Frontal cortex (tissue), 3 donors: ENCODE measurements at regions not wholly inside any gene's neighbourhood (a gene's known extent, or its start where the extent isn't known, plus 50 kb on each side); places are given as distances from the start of the nearest gene placed in this dataset.
"Not testable (repeated sequence)": the region's sequence is repeated elsewhere in the genome, so short reads cannot be mapped to it uniquely, and the experiment has no call there.

ENCODE experiments used
- DNase-seq, 2 donors: peaks; one replicate each; pipeline ENCODE4 v3.0.0; 2012; ENCODE audit warnings: low spot score in 2 of 2
- FAIRE-seq: peaks from 2 replicates; lab custom pipeline; 2012; peaks lifted over from hg19 to GRCh38; lab: Jason Lieb, UNC
- donor health status: control.
- donor health status: control.
- donor health status: control.

DNA sequence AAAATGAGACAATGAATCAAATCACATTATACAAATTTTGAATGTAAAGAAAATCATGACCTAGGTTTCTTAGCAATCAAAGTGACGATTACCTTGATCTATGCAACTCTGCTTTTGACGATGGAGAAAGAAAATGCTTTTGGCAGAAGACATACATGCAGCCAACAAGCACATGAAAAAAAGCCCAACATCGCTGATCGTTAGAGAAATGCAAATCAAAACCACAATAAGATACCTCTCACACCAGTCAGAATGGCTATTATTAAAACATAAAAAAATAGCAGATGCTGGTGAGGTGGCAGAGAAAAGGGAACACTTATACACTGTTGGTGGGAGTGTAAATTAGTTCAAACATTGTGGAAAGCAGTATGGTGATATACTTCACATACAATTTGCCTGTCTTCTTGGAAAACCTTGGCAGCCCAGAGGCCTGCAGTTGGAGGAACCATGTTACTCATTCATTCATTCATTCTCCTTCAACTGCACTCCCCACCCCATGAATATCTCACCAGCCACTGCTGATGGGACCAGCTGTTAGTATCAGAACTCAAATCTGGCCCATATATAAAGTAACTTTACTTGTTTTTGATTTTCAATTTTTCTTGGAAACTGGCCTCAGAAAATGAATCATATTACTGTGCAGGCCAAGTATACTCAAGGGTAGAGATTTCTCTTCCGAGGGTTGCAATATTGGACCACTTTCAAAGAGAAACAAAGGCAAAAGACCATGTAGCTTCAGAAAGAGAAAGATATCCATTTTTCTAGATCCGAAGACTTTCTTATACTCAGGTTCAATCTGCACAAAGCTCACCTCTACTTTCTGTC, 358.6 kb upstream of the ARHGEF26 start:
- no peak for DNase-seq
- FAIRE-seq: no peak

DNA sequence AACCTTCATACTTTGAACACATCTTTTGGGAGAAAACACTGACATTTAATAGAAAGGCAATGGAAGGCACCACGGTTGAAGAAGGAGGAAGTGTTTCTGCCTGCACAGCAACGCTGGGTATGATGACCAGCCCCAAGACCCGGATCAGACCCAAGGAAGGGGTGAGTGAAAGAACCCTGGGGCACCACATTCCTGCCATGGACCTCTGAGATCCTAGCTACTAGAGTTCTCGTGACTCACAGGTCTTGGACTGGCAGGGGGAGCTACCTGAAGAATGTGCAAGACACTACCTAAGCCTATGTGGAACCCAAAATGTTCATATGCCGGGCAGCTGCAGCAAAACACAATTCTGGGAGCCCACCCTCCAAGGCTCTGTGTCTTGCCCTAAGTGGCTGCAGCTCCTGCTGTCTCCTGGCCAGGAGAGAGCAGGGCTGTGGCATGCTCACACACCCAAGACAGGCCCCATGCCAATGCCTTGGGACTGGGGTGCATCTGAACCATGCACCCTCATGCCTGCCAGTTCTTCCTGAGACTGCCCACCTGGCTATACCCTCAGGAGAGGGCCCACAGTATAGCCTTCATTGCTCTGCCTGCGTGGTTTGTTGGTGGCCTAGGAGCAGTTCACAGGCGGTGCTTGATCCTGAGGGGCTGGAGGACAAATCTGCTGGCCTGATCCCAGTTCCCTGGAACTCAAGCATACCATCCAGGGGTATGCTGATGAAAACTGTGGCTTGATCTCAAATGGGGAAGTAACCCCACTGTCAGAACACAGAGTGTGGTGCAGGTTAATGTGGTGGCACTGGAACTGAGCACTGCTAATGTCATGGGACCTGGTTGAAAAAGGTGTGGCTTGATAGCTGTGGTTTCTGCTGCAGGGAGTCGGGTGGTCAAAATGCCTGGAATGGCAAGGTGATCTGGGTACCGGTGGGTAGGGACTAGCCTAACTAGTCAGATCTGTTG, 353.3 kb upstream of the ARHGEF26 start:
- DNase-seq (no peak), FAIRE-seq (no peak)

DNA sequence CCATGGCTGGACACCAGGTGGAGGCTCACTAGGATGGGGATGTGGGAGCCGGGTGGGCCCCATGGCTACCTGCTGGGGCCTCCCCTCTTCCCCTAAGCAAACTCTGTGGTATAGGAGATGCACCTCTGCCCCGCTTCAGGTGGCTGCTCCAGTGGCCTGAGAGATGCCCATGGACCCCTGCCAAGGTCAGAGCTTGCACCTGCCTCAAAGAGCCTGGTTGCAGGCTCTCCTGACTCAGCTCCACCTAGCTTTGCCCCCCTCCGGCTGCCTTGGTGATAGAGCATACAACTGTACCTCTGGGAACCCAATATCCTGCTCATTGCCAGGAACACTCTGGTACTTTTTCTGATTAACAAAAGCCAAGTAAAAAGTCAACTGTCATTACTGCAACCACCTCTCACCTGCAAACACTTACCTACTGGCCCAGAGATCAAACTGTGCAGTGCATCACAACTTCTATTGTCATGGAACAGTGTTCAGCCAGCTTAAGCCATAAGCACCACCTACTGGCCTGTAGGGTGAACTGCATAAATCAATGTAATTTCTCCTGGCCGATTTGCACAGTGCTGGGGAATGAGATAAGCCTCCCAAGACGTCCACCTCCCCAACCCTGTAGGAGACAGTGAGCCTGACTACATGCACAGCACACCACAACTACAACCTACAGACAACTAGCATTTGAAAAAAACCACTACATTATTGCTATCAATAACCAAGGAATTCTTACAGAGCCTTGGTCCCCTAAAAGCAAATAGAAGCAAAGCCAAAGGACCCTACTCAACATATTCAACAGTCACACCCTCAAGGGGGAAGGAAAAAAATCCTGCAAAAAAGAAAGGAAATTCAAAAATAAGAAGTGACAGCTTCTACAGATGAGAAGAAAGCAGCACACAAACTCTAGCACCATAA, 352.4 kb upstream of the ARHGEF26 start:
- DNase-seq (peak in 1 of 2 donors; percentile 22), FAIRE-seq (no peak)

DNA sequence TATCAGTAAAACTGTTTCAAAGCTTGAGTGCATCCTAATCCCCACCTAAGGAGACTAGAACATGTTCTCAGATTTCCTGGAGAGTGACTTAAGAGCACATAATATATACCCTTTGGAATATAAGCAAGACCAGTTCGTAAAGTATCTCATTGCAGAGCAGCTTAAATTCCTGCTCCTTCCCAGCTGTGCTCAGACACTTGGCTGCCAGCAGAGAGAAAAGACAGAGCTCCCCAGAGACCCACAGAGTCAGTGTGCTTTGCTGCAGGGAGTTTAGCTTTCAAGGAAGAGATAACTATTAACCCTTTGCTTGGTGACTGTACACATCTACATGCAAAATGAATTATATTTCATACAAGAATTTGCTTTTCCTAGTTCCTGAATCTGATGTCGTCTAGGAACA, 338.1 kb upstream of the ARHGEF26 start:
- FAIRE-seq (no peak), DNase-seq (no peak)

DNA sequence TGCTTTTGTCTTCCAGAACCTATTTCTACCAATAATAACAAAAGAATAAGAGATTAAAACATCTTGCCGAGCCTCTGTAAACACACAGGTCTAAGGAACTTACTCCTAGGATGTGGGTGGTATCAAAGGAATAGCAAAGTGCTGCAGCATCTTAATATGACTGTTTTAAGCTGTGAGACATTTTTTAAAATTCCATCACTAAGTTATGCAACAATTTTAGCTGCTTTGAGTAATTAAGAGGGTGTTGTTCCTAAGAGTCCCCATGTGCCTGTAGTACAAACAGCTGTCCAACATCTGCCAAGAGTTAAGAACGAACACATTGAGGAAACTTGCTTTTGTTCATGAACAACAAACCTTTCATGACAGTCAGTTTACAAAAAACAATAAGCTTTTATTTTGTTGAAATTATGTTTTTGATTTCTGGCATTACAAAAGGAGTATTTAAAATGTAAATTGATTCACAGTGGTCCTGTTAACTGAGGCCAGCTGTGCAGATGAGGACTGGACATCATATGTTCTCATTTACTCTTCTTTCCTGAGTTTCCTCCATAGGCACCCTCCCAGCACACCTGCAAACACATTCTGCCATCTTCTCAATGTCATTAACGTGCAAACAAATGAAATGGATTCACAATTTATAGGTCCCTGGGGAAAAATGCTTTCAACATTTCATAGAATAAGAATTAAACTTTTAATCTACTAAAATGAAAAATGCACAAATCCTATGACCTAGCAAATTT, 337.3 kb upstream of the ARHGEF26 start:
- FAIRE-seq: no peak

DNA sequence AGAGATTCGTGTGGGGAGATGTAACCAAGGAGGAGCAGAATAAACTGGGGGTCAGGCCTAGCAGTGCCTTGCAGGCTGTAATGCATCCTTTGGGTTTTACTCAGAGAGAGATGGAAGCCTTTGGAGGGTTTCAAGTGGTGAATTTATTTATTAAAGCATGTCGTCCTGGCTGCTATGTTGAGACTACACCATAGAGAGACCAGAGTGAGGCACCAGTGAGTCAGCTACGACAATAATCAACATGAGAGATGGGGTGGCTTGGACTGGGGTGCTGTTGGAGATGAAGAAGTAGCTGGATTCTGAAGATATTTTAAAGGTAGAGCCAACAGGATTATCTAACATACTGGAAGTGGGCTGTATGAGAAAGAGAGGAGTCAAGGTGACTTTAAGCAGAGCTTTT, 335.3 kb upstream of the ARHGEF26 start:
- DNase-seq: no peak
- FAIRE-seq: no peak

More for the DNA sequence above, 337.3 kb upstream of the ARHGEF26 start:
- DNase-seq: no peak

DNA sequence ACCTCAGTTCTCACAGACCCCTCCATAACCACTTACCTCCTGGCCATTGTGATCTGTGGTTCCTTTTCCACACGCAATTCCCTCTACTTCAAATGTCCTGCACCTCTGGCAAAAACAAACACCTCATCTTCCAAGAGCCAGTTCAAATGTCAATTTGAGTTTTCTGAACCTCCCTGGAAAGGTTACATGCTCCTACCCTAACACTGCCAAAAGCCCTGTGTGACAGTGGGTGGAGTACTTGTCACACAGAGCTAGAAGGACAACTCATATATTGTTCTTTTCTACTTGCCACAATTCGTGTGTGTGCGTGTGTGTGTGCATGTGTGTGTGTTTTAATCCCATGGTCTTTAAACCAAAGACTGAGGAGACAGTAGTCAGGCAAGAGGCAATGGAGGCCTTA, 331.8 kb upstream of the ARHGEF26 start:
- DNase-seq (no peak), FAIRE-seq (no peak)

DNA sequence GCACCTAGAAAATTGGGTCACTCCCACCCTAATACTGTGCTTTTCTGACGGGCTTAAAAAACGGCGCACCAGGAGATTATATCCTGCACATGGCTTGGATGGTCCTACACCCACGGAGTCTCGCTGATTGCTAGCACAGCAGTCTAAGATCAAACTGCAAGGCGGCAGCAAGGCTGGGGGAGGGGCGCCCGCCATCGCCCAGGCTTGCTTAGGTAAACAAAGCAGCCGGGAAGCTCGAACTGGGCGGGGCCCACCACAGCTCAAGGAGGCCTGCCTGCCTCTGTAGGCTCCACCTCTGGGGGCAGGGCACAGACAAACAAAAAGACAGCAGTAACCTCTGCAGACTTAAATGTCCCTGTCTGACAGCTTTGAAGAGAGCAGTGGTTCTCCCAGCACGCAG, 324.1 kb upstream of the ARHGEF26 start:
- FAIRE-seq, DNase-seq: not testable (repeated sequence)

DNA sequence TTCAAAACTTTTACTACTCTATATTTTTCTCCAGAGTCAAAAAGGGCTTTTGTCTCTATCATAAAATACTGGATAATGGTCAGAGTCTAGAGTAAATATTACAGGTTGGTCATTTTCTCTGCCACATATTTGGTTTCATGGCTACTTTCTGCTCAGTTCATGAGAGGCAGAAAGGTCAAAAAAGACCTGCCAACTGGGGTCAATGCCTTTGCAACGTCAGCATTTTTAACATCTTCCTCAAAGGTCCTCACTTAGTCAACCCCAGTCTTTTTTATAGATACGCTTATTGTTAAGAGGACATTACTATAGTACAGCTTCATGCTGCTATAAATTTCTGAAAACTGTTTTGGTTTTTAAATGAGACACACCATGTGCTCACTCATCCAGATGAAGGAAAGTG, 312.1 kb upstream of the ARHGEF26 start:
- DNase-seq (no peak), FAIRE-seq (no peak)

DNA sequence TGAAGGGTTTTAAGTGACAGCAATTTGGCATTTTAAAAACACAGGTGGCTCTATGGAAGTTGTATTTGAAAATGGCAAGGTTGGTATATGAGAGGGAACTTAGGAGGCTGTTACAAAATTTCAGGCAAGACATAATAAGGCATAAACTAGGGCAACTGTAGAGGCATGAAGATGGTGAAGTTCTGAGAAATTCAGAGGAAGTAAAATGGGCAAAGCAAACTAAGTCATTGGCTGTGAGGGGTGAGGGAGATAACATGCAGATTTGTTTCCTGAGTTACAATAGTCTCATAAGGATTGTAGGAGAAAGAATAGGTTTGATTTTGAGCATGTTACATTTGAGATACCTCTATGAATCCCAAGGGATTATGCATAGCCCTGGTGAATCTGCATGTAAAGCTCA, 302.9 kb upstream of the ARHGEF26 start:
- FAIRE-seq (no peak), DNase-seq (no peak)

DNA sequence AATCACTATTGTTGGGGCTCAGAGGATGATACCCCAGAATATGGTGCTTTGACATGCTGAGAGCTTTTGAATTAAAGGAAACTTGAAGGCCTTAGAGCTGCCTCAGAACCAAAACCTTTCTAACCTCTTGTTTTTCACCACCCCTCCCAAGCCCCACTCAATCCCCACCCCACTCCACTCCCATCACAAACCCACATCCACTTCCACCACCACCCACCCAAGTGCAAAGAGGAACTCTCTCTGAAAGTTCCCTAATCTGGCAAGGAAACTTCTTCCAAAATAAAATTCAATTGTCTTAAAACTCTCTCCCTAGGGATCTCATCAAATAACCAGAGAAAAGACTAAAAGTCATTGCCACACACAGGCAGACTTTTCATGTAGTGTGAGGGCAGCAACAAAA, 301.2 kb upstream of the ARHGEF26 start:
- no peak for DNase-seq
- no peak for FAIRE-seq

DNA sequence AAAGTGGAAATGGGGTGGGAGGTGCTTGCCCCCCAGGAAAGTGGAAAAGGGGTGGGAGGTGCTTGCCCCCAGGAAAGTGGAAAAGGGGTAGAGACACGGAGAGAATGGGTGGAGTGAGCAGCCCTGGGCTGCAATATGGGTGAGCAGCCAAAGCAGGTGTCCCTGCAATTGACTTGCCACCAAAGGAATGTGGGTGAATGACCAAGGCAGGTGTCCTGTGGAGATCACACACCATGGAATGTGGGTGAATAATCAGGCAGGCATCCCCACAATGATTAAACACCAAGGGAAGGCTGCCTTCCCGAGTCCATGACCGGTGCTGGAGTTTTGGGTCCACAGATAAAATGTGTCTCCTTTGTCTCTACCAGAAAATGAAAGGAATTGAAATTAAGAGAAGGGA, 292.8 kb upstream of the ARHGEF26 start:
- DNase-seq, FAIRE-seq: not testable (repeated sequence)

DNA sequence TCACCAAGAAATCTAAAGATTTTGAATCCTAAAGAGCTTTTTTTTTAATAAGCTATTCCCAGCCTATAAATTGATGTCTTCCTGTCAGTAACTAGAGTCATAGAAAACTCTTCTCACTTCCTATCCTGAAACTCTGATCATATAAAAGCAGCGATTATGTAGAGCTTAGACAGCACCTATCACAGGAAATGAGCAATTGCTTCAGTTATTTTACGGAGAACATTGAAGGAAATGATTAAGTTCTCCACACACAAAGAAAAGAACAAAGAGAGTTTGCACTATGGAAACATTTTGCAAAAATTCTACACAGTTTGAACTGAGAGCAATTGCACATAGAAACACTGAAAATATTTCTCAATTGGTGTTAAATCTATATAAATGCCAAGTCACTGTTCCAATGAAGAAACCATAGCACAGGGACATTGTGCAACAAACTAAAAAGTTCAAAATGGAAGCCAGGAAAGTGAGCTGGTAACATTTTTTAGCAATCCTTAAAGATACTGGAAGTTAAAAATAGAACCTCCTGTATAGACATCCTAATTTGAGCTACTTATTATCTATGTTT, 291.5 kb upstream of the ARHGEF26 start:
- FAIRE-seq: no peak

DNA sequence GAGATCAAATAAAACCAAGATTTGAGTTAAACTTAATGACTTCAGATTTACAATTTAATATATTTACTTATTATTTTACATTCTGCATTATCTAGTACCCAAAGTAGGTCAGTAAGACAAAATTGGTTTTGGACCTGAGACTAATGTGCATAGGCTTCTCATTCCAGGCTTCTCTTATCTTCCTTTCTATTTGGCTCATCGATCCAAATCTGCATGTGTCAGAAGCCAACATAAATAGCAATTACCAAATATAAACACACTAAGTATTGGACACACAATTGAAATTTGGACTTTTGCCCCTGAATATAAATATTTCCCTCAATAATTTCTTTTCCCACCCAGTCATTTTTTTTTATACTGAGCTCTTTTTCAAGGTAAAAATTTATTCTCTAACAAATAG, 290.6 kb upstream of the ARHGEF26 start:
- FAIRE-seq: no peak

More for the DNA sequence above, 291.5 kb upstream of the ARHGEF26 start:
- no peak for DNase-seq

DNA sequence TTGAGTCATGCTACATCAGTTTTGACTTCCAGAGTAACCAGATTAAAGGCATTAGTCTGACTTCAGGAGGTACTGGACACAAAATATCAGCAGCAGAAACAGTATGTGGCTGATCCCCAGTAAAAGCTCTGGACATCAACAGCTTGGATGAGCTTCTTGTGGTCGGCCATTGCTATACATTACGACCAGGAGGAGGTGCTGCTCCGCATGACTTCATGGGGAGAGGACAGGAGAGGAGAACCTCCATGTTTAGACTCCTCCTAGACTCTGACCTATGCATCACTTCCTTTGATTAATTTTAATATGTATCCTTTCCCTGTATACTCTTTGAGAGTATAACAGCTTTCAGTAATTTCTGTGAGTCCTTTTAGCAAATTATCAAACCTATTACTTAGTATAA, 285.6 kb upstream of the ARHGEF26 start:
- FAIRE-seq (no peak), DNase-seq (no peak)

More for the DNA sequence above, 290.6 kb upstream of the ARHGEF26 start:
- DNase-seq: no peak

DNA sequence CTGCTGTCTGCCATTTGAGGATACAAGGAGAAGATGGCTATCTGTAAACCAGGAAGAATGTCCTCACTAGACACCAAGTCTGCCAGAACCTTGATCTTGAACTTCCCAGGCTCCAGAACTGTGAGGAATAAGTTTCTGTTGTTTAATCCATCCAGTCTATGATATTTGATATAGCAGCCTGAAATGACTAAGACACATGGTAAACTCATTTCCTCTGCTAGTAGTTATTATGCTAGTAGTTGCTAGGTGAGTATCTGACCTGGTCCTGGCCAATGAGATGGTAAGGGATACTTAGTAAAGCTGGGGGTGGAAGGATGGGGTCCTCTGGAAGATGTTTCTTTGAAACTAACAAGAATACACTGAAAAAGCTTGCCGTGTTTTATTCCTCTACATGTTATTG, 280.7 kb upstream of the ARHGEF26 start:
- DNase-seq (no peak), FAIRE-seq (no peak)

DNA sequence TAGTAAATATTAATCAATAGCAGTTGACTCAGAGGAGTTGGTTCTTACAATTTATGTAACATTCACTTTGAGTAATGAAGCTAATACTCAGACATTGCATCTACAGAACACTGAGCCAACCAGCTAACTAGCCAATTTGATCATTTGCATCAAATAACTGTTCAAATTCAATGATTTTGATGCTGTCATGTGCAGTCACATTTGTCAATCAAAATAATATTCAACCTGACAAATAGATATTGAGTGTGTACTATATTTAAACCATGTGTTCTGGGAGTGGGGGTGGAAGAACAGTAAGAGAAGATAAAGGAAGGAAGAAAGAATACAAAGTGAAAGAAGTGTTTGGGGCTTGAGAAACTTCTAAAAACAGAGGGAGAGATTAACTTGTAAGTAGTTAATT, 277.2 kb upstream of the ARHGEF26 start:
- FAIRE-seq (no peak), DNase-seq (no peak)

DNA sequence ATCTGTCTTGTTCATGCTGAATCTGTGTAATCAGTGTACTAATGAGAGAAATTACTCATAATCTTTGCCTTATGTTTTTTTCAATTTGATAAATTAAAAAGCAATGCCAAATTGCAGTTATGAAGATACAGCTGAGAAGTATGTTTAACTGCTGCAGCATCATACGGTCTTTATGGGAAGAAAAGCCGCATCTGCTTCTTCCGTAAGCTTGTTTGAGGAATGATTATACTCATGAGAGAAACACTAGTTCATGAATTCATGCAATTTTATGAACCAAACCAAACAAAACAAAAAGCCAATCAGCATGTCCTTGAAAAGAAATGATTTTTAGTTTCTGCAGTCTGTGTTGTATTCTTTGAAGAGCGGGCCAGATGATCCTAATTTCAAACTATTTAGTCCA, 275.9 kb upstream of the ARHGEF26 start:
- FAIRE-seq (no peak), DNase-seq (no peak)

DNA sequence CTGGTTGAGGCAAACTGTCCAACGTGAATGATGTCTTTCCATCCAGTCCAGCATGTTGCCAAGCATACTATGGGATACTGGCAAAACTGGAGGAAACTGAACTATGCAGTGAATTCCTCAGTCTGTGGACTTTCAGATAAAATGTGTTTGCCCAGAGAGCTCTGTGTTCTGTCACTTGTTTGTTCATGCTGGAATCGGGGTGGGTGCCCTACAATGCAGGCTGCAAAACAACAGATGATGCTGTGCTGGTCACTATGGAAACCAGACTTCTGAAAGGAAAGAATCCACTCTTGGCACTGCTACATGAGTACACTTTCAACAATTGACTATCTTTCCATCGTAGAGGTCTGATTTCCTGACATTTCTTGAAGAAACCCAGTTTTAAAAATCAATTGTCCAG, 272.5 kb upstream of the ARHGEF26 start:
- peak in 1 of 2 donors; percentile 13 for DNase-seq
- no peak for FAIRE-seq
